HG03097 (cell line): ENCODE measurements at regions not wholly inside any gene's neighbourhood (a gene's known extent, or its start where the extent isn't known, plus 50 kb on each side); places are given as distances from the start of the nearest gene placed in this dataset.
"Not testable (repeated sequence)": the region's sequence is repeated elsewhere in the genome, so short reads cannot be mapped to it uniquely, and the experiment has no call there.

Experiments
- ATAC-seq: cut with Tn5 transposase; IDR thresholded peaks from one replicate; pipeline ENCODE4 v1.9.1; 2021; ENCODE audit not compliant: unreplicated experiment, low FRiP score

GRCh38 chr5:18395126-18396110, 761.2 kb downstream of the TAF11L14 start:
- no peak for ATAC-seq

- no peak for ATAC-seq
Measured at GRCh38 chr5:18397371-18397770, 763.1 kb downstream of the TAF11L14 start.

GRCh38 chr5:18397891-18398290, 763.6 kb downstream of the TAF11L14 start:
- ATAC-seq: no peak

GRCh38 chr5:18399461-18400327, 765.4 kb downstream of the TAF11L14 start:
- ATAC-seq: not testable (repeated sequence)

GRCh38 chr5:18403141-18403540, 768.9 kb downstream of the TAF11L14 start:
- no peak for ATAC-seq

GRCh38 chr5:18403941-18404438, 769.7 kb downstream of the TAF11L14 start:
- no peak for ATAC-seq

GRCh38 chr5:18420711-18421110, 786.5 kb downstream of the TAF11L14 start:
- ATAC-seq: no peak

GRCh38 chr5:18433336-18433735, 799.1 kb downstream of the TAF11L14 start:
- ATAC-seq: no peak

- no peak for ATAC-seq
Measured at GRCh38 chr5:18438126-18438525, 803.9 kb downstream of the TAF11L14 start.

- no peak for ATAC-seq
Measured at GRCh38 chr5:18455521-18455920, 821.3 kb downstream of the TAF11L14 start.

- no peak for ATAC-seq
Measured at GRCh38 chr5:18457255-18457654, 823.0 kb downstream of the TAF11L14 start.

GRCh38 chr5:18461766-18462165, 827.5 kb downstream of the TAF11L14 start:
- ATAC-seq: no peak

GRCh38 chr5:18465833-18466681, 831.8 kb downstream of the TAF11L14 start:
- ATAC-seq: peak; percentile 91

GRCh38 chr5:18466731-18467130, 832.5 kb downstream of the TAF11L14 start:
- no peak for ATAC-seq

GRCh38 chr5:18471791-18472190, 837.5 kb downstream of the TAF11L14 start:
- ATAC-seq: not testable (repeated sequence)

- ATAC-seq: no peak
Measured at GRCh38 chr5:18483451-18483850, 849.2 kb downstream of the TAF11L14 start.

GRCh38 chr5:18487928-18488480, 853.7 kb downstream of the TAF11L14 start:
- no peak for ATAC-seq

- no peak for ATAC-seq
Measured at GRCh38 chr5:18489703-18490102, 855.4 kb downstream of the TAF11L14 start.

GRCh38 chr5:18491349-18491748, 857.1 kb downstream of the TAF11L14 start:
- no peak for ATAC-seq

- no peak for ATAC-seq
Measured at GRCh38 chr5:18495157-18495556, 860.9 kb downstream of the TAF11L14 start.
